OCI-LY1 (cell line): ENCODE measurements at regions not wholly inside any gene's neighbourhood (a gene's known extent, or its start where the extent isn't known, plus 50 kb on each side); places are given as distances from the start of the nearest gene placed in this dataset.
"Not testable (repeated sequence)": the region's sequence is repeated elsewhere in the genome, so short reads cannot be mapped to it uniquely, and the experiment has no call there.

Experiments
- H2AFZ ChIP-seq: fragments of 200-600 bp; sonication (generic), shearing (Covaris generic); 2 replicates; pipeline ENCODE4 v1.6.0; 2014; ENCODE audit warnings: antibody characterized with exemption, mild to moderate bottlenecking, low read length
- H3F3A ChIP-seq: fragments of 200-600 bp; sonication (generic), shearing (Covaris generic); 2 replicates; pipeline ENCODE4 v1.6.0; 2014; ENCODE audit warnings: mild to moderate bottlenecking, antibody characterized with exemption, low read length, moderate library complexity; ENCODE audit not compliant: insufficient read depth
- H3K27ac ChIP-seq: fragments of 200-600 bp; sonication (generic); 2 replicates; pipeline ENCODE4 v1.5.1; 2014; ENCODE audit warnings: low read length, mixed run types, mild to moderate bottlenecking, low read depth; ENCODE audit not compliant: poor library complexity, severe bottlenecking
- H3K27me3 ChIP-seq: fragments of 200-600 bp; sonication (generic); 2 replicates; pipeline ENCODE4 v1.6.0; 2014; ENCODE audit warnings: antibody characterized with exemption, mild to moderate bottlenecking, low read length, moderate library complexity; ENCODE audit not compliant: insufficient read depth
- H3K36me3 ChIP-seq: fragments of 200-600 bp; sonication (generic); 2 replicates; pipeline ENCODE4 v1.6.1; 2014; ENCODE audit warnings: mild to moderate bottlenecking, antibody characterized with exemption, low read length, moderate library complexity, mixed read lengths; ENCODE audit not compliant: insufficient read depth
- H3K4me1 ChIP-seq: fragments of 200-600 bp; sonication (generic); 2 replicates; pipeline ENCODE4 v1.5.1; 2014; ENCODE audit warnings: mild to moderate bottlenecking, low read length, moderate library complexity; ENCODE audit not compliant: insufficient read depth, severe bottlenecking
- H3K4me2 ChIP-seq: fragments of 200-600 bp; sonication (generic), shearing (Covaris generic); 2 replicates; pipeline ENCODE4 v1.6.1; 2014; ENCODE audit warnings: low read length
- H3K4me3 ChIP-seq: fragments of 200-600 bp; sonication (generic); 2 replicates; pipeline ENCODE4 v1.5.1; 2014; ENCODE audit warnings: low read length, low read depth, mild to moderate bottlenecking, mixed read lengths; ENCODE audit not compliant: poor library complexity, severe bottlenecking
- H3K79me2 ChIP-seq: fragments of 200-600 bp; shearing (Covaris generic); 2 replicates; pipeline ENCODE4 v1.6.1; 2016; ENCODE audit warnings: mixed run types, low read length, mixed read lengths; ENCODE audit not compliant: insufficient read depth
- H3K9ac ChIP-seq: fragments of 200-600 bp; sonication (generic), shearing (Covaris generic); 2 replicates; pipeline ENCODE4 v1.6.1; 2014; ENCODE audit warnings: mild to moderate bottlenecking, low read length, mixed read lengths
- H3K9me2 ChIP-seq: fragments of 200-600 bp; sonication (generic), shearing (Covaris generic); 2 replicates; pipeline ENCODE4 v1.6.1; 2014; ENCODE audit warnings: low read depth, mild to moderate bottlenecking, low read length, mixed read lengths
- H3K9me3 ChIP-seq: fragments of 200-600 bp; shearing (Covaris generic); 2 replicates; pipeline ENCODE4 v1.6.1; 2014; ENCODE audit warnings: low read length, mixed read lengths
- H4K20me1 ChIP-seq: fragments of 200-600 bp; sonication (generic), shearing (Covaris generic); 2 replicates; pipeline ENCODE4 v1.6.0; 2016; ENCODE audit warnings: mild to moderate bottlenecking, low read length; ENCODE audit not compliant: insufficient read depth
- EZH2 ChIP-seq: fragments of 200-600 bp; sonication (generic), shearing (Covaris generic); IDR thresholded peaks from 2 replicates; pipeline ENCODE4 v1.8.0; 2017; ENCODE audit warnings: borderline replicate concordance, mixed run types, mild to moderate bottlenecking, antibody characterized with exemption, low read length, moderate library complexity, mixed read lengths
- TF ChIP-seq, protein P1 (sequence below): fragments of 200-600 bp; sonication (generic), shearing (Covaris generic); IDR thresholded peaks from 2 replicates; pipeline ENCODE4 v1.5.1; 2017; ENCODE audit warnings: mild to moderate bottlenecking, antibody characterized with exemption, low read length, moderate library complexity, mixed read lengths

DNA sequence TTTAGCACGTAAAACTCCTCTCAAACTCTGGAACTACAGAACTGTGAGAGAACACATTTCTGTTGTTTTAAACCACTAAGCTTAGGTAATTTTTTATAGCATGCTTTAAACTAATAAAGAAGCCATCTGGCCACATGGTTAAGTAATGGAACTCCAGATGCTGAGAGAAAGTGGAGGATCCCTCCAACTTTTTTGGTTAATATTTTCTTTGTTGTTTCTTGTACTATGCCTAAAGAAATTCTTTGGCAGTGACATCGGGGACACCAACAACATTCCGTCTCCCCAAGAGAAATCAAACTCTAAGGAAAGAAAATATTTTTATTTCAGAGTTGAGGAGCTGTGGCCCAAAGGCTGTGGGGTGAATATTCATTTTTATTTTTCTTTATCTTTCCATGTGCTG is 734.8 kb upstream of the CDH9 start:
- H3K4me2 ChIP-seq, result no peak overlapping the region
- no peaks in the 10 kb centered on the region for H3K79me2 ChIP-seq
- H3K27ac ChIP-seq, result no peak overlapping the region
- no peak overlapping the region for H2AFZ ChIP-seq
- no peaks in the 10 kb centered on the region for H3K4me1 ChIP-seq
- H3F3A ChIP-seq, result no peaks in the 10 kb centered on the region
- no peaks in the 10 kb centered on the region for H3K9me2 ChIP-seq
- no peaks in the 10 kb centered on the region for H4K20me1 ChIP-seq
- TF ChIP-seq EZH2, result no peak
- TF ChIP-seq, protein P1, sequence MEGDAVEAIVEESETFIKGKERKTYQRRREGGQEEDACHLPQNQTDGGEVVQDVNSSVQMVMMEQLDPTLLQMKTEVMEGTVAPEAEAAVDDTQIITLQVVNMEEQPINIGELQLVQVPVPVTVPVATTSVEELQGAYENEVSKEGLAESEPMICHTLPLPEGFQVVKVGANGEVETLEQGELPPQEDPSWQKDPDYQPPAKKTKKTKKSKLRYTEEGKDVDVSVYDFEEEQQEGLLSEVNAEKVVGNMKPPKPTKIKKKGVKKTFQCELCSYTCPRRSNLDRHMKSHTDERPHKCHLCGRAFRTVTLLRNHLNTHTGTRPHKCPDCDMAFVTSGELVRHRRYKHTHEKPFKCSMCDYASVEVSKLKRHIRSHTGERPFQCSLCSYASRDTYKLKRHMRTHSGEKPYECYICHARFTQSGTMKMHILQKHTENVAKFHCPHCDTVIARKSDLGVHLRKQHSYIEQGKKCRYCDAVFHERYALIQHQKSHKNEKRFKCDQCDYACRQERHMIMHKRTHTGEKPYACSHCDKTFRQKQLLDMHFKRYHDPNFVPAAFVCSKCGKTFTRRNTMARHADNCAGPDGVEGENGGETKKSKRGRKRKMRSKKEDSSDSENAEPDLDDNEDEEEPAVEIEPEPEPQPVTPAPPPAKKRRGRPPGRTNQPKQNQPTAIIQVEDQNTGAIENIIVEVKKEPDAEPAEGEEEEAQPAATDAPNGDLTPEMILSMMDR, result no peak
- no peaks in the 10 kb centered on the region for H3K27me3 ChIP-seq
- no peak overlapping the region for H3K9ac ChIP-seq
- no peaks in the 10 kb centered on the region for H3K9me3 ChIP-seq
- no peak overlapping the region for H3K4me3 ChIP-seq
- H3K36me3 ChIP-seq, result no peaks in the 10 kb centered on the region

DNA sequence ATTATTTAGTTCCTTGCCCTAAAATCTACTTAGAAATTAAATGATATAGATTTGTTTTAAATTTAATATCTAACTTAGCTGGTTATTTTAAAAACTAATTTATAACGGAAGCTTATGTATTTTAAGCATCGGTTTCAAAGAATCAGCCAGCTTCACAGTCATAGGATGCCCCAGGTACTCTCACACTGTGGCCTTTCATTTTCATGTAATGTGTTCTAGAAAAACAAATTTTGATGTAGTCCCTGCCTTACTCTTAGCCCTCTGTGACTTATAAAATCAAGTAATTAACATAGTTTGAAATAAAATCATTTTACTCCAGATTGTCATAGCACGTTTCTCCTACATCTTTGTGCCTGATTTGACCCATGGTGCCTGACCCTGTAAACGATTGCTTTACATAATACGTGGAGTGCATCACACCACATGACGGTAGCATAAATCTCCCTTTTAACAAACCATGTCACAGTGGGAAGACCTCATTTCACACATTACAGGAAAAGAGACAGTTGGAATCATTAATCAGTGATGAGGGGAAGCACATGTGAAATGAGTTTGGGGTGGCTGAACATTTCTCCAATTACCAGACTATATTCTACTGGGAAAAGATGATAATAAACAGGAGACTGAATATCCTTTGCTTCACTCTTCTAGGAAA is 731.5 kb upstream of the CDH9 start:
- Histone ChIP-seq H3K9me3 (no peaks in the 10 kb centered on the region), H3K4me1 (no peaks in the 10 kb centered on the region), H3K4me2 (no peak overlapping the region), H3K79me2 (no peaks in the 10 kb centered on the region), H3F3A (no peaks in the 10 kb centered on the region), H2AFZ (no peak overlapping the region), H3K27ac (no peak overlapping the region), H3K9me2 (no peaks in the 10 kb centered on the region), H3K4me3 (no peak overlapping the region), H3K9ac (no peak overlapping the region), H4K20me1 (no peaks in the 10 kb centered on the region), H3K27me3 (no peaks in the 10 kb centered on the region), H3K36me3 (no peaks in the 10 kb centered on the region)
- TF ChIP-seq EZH2, result no peak

DNA sequence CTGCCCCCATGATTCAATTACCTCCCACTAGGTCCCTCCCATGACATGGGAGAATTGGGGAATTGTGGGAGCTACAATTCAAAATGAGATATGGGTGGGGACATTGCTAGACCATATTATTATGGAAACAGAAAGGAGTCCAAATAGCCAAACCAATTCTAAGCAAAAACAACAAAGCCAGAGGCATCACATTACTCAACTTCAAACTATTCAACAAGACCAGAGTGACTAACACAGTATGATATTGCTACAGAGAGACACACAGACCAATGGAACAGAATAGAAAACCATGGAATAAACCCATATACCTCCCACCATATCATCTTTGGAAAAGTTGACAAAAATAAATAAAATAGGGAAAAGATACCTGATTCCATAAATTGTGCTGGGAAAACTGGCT is 710.5 kb upstream of the CDH9 start:
- no peak overlapping the region for H3K4me3 ChIP-seq
- no peaks in the 10 kb centered on the region for H3K27me3 ChIP-seq
- no peak overlapping the region for H3K27ac ChIP-seq
- H4K20me1 ChIP-seq, result no peaks in the 10 kb centered on the region
- no peak overlapping the region for H3K4me2 ChIP-seq
- no peaks in the 10 kb centered on the region for H3K4me1 ChIP-seq
- H3K79me2 ChIP-seq, result no peaks in the 10 kb centered on the region
- H3K9me2 ChIP-seq, result no peaks in the 10 kb centered on the region
- H3F3A ChIP-seq, result no peaks in the 10 kb centered on the region
- TF ChIP-seq EZH2, result no peak
- TF ChIP-seq, protein P1, result no peak
- H3K9me3 ChIP-seq, result no peaks in the 10 kb centered on the region
- H3K36me3 ChIP-seq, result no peaks in the 10 kb centered on the region
- no peak overlapping the region for H3K9ac ChIP-seq
- H2AFZ ChIP-seq, result no peak overlapping the region

DNA sequence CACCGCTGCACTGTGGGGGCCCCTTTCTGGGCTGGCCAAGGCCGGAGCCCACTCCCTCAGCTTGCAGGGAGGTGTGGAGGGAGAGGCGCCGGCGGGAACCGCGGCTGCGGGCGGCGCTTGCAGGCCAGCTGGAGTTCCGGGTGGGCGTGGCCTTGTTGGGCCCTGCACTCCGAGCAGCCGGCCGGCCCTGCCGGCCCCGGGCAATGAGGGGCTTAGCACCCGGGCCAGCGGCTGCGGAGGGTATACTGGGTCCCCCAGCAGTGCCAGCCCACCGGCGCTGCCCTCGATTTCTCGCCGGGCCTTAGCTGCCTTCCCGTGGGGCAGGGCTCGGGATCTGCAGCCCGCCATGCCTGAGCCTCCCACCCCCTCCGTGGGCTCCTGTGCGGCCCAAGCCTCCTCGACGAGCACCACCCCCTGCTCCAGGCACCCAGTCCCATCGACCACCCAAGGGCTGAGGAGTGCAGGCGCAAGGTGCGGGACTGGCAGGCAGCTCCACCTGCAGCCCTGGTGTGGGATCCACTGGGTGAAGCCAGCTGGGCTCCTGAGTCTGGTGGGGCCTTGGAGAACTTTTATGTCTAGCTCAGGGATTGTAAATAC is 705.1 kb upstream of the CDH9 start:
- H3K9me3 ChIP-seq, H3K27me3 ChIP-seq, H3K9ac ChIP-seq, H3K4me2 ChIP-seq, H2AFZ ChIP-seq, H4K20me1 ChIP-seq, H3K4me3 ChIP-seq, H3K4me1 ChIP-seq, H3K79me2 ChIP-seq, H3K27ac ChIP-seq, H3K36me3 ChIP-seq, H3K9me2 ChIP-seq, H3F3A ChIP-seq: not testable (repeated sequence)
